Upper lobe of left lung (tissue), 6 donors: ENCODE measurements at regions not wholly inside any gene's neighbourhood (a gene's known extent, or its start where the extent isn't known, plus 50 kb on each side); places are given as distances from the start of the nearest gene placed in this dataset.
"Not testable (repeated sequence)": the region's sequence is repeated elsewhere in the genome, so short reads cannot be mapped to it uniquely, and the experiment has no call there.

Experiments used
- ATAC-seq, 2 donors: fragments of 200-7000 bp; cut with Tn5 transposase; one replicate each; pipeline ENCODE4 v1.9.1; 2022; ENCODE audit warnings: mild to moderate bottlenecking in 2 of 2, moderate library complexity in 2 of 2; ENCODE audit not compliant: low FRiP score in 2 of 2
- DNase-seq, 2 donors: peaks; one replicate each; pipeline ENCODE4 v3.0.0-alpha.2; 2019 to 2020
- H3K27ac ChIP-seq, 4 donors: fragments of 200-600 bp; sonication (generic); one replicate each; pipeline ENCODE4 v1.5.1; 2016 to 2019
- H3K27me3 ChIP-seq, 4 donors: fragments of 200-600 bp; sonication (generic); one replicate each; pipeline ENCODE4 v1.5.1; 2017 to 2019
- H3K36me3 ChIP-seq, 4 donors: fragments of 200-600 bp; sonication (generic); one replicate each; pipeline ENCODE4 v1.5.1; 2016 to 2019
- H3K4me1 ChIP-seq, 4 donors: fragments of 200-600 bp; sonication (generic); one replicate each; pipeline ENCODE4 v1.5.1; 2018 to 2019
- H3K4me3 ChIP-seq, 4 donors: fragments of 200-600 bp; sonication (generic); one replicate each; pipeline ENCODE4 v1.5.1; 2017 to 2019; ENCODE audit warnings: mild to moderate bottlenecking in 2 of 4, moderate library complexity in 1 of 4
- H3K9me3 ChIP-seq, 4 donors: fragments of 200-600 bp; sonication (generic); one replicate each; pipeline ENCODE4 v1.5.1; 2018 to 2019
- EP300 ChIP-seq, 4 donors: sonication (generic); formaldehyde crosslinking; IDR thresholded peaks; one replicate each; pipeline ENCODE4 v1.5.1; 2017; ENCODE audit warnings: antibody characterized with exemption in 4 of 4, control low read depth in 2 of 4
- POLR2A ChIP-seq, 4 donors: fragments of 450-650 bp; IDR thresholded peaks; one replicate each; pipeline ENCODE4 v1.5.1; 2016 to 2017; ENCODE audit warnings: antibody characterized with exemption in 4 of 4, mild to moderate bottlenecking in 2 of 4
- POLR2AphosphoS5 ChIP-seq, 2 donors: sonication (generic); formaldehyde crosslinking; IDR thresholded peaks; one replicate each; pipeline ENCODE4 v1.5.1; 2017; ENCODE audit warnings: antibody characterized with exemption in 2 of 2
- WGBS, 2 donors: methylation state at CpG; one replicate each; pipeline ENCODE4 v1.1.5; 2017 to 2018; 5-methylcytosine and 5-hydroxymethylcytosine counted together
- TF ChIP-seq, protein P1 (sequence below), 6 experiments: fragments of 450-650 bp in 4 of 6; fragments of 200-600 bp in 2 of 6; sonication (generic) in 2 of 6; IDR thresholded peaks; one replicate each; pipeline ENCODE4 v1.5.1; 2016 to 2019; ENCODE audit warnings: antibody characterized with exemption in 6 of 6
- donor health status: DM: no; HTN: no; CAD: no; lungs with moderate emphysema.
- donor health status: DM: no; HTN: yes; CAD: no; lungs with severe emphysema.

DNA sequence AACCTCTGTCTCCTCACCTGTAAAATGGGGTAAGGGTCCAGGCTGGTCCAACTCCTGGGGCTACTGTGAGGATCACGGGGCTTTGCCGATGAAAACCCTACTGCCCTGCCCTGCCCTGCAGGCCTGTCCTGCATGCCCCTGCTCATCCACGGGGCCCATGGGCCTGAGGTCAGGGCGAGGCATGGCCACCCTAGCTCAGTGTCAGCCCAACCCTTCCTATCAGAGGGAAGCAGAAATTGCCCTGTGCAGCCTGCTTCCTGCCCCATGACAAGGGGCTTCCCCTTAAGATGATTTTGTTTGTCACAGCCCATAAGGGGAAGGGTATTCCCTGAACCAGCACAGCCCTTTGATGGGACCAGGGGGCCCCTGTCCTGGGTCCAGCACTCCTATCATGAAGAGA, 353.6 kb upstream of the ID2 start:
- TF ChIP-seq POLR2AphosphoS5 (IDR thresholded peaks at IDR 0.05) = no peak
- no peak overlapping the region for H3K4me3 ChIP-seq
- no peaks in the 10 kb centered on the region for H3K9me3 ChIP-seq
- 44% methylated on average over 4 of the region's 4 CpGs; no CpG with 5 or more reads in 1 of the 2 donors for WGBS, 2 donors
- no peaks in the 10 kb centered on the region for H3K36me3 ChIP-seq
- H3K4me1 ChIP-seq = peaks cover 0 to 16% (median 7%) of the 10 kb centered on the region in 4 donors
- peak in 1 of 2 donors; percentile 45 for DNase-seq
- no peaks in the 10 kb centered on the region for H3K27me3 ChIP-seq
- no peak overlapping the region for H3K27ac ChIP-seq
- peak; percentile 38 to 48 for ATAC-seq

DNA sequence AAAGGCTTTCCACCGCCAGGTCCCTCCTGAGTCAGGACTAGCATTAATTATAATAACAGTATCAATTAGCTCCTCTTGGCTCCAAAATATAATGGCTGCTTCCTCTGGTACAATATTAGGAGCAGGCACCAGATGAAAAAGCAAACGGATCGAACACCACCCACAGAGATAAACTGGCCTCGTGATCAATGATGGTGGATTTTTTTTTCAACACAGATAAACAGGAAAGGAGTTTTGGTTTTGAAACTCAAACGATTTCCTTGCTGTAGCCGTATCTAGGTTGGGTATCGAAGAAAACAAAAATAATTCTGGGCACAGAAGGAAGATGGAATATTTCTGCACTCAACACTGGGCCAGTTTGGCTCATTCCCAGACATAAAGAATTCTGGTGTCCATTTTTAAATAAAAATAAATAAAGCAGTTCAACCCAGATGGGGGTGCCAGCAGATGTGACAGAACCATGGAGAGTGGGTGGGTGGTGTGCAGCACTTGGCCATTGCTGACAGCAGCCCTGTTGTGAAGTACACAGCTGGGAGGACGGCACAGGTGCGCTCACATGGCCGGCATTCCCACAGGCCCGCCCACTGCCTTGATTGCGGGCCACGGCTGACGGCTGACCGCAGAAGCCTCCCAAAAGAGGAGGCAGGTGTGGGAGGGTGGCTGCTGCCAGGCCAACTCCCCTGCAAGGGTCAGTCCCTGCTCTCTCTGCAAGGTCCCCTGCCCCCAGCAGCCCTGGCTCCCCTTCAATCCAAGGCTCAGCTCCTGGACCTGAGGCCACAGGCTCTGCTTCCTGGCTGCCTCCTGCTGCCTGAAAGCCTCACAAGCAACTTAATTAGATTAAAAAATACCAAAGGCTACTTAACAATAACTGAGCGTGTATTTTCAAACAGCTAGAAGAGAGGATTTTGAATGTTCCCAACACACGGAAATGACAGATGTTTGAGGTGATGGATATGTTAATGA, 351.9 kb upstream of the ID2 start:
- Histone ChIP-seq H3K9me3 (no peaks in the 10 kb centered on the region), H3K27me3 (no peaks in the 10 kb centered on the region), H3K27ac (no peak overlapping the region), H3K4me3 (no peak overlapping the region), H3K36me3 (no peaks in the 10 kb centered on the region), H3K4me1 (peaks cover 0 to 16% (median 7%) of the 10 kb centered on the region in 4 donors)
- peak in 1 of 2 donors; percentile 64 for DNase-seq
- no peak for ATAC-seq
- TF ChIP-seq EP300 (IDR thresholded peaks at IDR 0.05) = no peak
- TF ChIP-seq, protein P1, sequence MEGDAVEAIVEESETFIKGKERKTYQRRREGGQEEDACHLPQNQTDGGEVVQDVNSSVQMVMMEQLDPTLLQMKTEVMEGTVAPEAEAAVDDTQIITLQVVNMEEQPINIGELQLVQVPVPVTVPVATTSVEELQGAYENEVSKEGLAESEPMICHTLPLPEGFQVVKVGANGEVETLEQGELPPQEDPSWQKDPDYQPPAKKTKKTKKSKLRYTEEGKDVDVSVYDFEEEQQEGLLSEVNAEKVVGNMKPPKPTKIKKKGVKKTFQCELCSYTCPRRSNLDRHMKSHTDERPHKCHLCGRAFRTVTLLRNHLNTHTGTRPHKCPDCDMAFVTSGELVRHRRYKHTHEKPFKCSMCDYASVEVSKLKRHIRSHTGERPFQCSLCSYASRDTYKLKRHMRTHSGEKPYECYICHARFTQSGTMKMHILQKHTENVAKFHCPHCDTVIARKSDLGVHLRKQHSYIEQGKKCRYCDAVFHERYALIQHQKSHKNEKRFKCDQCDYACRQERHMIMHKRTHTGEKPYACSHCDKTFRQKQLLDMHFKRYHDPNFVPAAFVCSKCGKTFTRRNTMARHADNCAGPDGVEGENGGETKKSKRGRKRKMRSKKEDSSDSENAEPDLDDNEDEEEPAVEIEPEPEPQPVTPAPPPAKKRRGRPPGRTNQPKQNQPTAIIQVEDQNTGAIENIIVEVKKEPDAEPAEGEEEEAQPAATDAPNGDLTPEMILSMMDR (IDR thresholded peaks at IDR 0.05) = no peak
- no peak for TF ChIP-seq POLR2AphosphoS5 (IDR thresholded peaks at IDR 0.05)
- 65 to 70% methylated on average over 16 to 17 of the region's 17 CpGs for WGBS, 2 donors

DNA sequence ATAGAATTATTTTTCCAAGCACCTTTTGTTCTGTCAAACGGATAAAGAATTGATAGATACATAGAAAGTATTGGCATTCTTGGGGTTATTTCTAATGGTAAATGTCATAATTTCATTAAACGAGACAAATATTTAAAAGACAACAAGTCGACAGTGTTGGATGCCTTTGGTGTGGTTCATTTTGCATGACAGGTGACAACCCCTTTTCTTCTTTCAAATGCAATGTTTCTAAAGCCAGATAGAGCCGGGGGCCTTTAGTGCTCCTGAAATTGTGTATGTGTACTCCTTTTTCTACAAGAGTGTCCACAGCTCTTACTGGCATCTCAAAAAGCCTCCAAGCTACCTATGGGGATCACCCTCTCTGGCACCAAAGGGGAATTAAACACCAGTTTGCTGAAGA, 350.8 kb upstream of the ID2 start:
- Histone ChIP-seq H3K9me3 (no peaks in the 10 kb centered on the region), H3K36me3 (no peaks in the 10 kb centered on the region), H3K27ac (no peak overlapping the region), H3K4me1 (peaks cover 0 to 16% (median 7%) of the 10 kb centered on the region in 4 donors), H3K4me3 (no peak overlapping the region), H3K27me3 (no peaks in the 10 kb centered on the region)
- no peak for TF ChIP-seq POLR2AphosphoS5 (IDR thresholded peaks at IDR 0.05)
- TF ChIP-seq, protein P1 (IDR thresholded peaks at IDR 0.05) = no peak
- TF ChIP-seq EP300 (IDR thresholded peaks at IDR 0.05) = no peak
- TF ChIP-seq POLR2A (IDR thresholded peaks at IDR 0.05) = no peak
- DNase-seq (no peak), ATAC-seq (no peak)
- 74 to 95% methylated on average over 4 of the region's 4 CpGs for WGBS, 2 donors

DNA sequence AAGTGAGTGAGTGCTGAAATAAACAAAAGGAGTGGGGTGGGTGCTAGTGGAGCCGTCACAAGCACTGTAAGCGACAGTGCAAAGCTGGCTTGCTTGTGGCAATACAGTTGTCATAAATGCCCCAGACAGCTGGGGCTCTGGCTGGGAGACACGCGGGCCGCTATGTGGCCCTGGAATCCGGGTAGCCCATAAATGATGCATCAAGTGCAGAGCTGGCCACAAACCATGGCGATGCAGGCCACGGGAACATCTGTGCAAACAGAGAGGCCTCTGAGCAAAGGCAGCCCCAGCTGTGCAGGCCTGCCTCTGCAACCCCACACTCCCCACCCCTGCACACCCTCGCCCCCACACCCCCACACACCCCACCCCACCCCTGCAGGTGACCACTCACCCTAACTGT, 349.2 kb upstream of the ID2 start:
- no peak for ATAC-seq
- TF ChIP-seq, protein P1 (IDR thresholded peaks at IDR 0.05) = no peak
- TF ChIP-seq EP300 (IDR thresholded peaks at IDR 0.05) (no peak), POLR2AphosphoS5 (IDR thresholded peaks at IDR 0.05) (no peak)
- Histone ChIP-seq H3K27ac (no peak overlapping the region), H3K4me1 (peaks cover 0 to 16% (median 7%) of the 10 kb centered on the region in 4 donors), H3K27me3 (no peaks in the 10 kb centered on the region), H3K36me3 (no peaks in the 10 kb centered on the region), H3K4me3 (no peak overlapping the region), H3K9me3 (no peaks in the 10 kb centered on the region)
- no peak for DNase-seq
- 82 to 87% methylated on average over 8 to 9 of the region's 9 CpGs for WGBS, 2 donors

DNA sequence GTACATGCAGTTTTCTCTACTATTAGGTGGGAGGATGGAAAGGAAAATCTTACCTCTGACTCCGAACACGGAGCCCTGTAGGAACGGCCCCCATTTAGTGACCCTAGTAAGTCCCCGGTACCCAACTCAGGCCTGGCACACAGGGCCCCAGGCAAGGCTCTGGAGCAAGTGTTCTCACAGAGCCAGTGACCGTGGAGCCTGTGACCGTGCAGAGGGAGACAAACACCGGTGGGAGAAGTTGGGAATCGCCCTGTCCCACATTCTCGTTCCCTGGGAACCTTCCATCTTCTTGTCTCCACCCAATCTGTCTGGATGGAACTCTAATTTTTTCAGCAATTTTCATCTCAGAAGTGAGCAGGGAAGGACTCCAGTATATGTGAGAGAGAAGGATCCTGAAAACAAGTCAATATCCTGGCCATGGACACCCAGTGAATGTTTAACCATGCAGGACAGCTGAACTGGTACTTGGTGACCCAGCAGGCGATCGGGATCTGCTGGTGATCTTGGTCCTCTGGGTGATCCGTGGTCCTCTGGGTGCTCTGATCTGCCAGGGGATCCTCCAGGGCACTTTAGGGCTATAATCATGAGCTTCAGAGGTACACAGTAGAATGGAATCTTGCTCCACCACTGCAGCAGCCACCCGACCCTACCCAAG, 348.6 kb upstream of the ID2 start:
- no peak for ATAC-seq
- 92 to 93% methylated on average over 11 to 13 of the region's 13 CpGs for WGBS, 2 donors
- H3K36me3 ChIP-seq = no peaks in the 10 kb centered on the region
- DNase-seq = no peak
- H3K27me3 ChIP-seq = no peaks in the 10 kb centered on the region
- TF ChIP-seq, protein P1 (IDR thresholded peaks at IDR 0.05) = no peak
- TF ChIP-seq POLR2A (IDR thresholded peaks at IDR 0.05) (no peak), EP300 (IDR thresholded peaks at IDR 0.05) (no peak), POLR2AphosphoS5 (IDR thresholded peaks at IDR 0.05) (no peak)
- H3K27ac ChIP-seq = no peak overlapping the region
- no peaks in the 10 kb centered on the region for H3K9me3 ChIP-seq
- H3K4me3 ChIP-seq = no peak overlapping the region
- H3K4me1 ChIP-seq = peaks cover 0 to 12% (median 6%) of the 10 kb centered on the region in 4 donors

DNA sequence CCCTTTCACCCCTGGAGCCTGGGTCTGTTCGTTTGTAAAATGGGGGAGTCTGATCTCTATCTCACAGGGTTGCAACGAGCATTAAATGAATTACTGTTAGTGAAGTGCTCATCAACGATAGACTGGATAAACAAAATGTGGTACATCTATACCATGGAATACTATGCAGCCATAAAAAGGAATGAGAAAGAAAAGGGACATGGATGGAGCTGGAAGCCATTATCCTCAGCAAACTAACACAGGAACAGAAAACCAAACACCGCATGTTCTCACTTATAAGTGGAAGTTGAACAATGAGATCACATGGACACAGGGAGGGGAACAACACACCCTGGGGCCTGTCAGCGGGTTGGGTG, 348.0 kb upstream of the ID2 start:
- H3K36me3 ChIP-seq, DNase-seq, H3K9me3 ChIP-seq, H3K27ac ChIP-seq, H3K27me3 ChIP-seq, H3K4me3 ChIP-seq, H3K4me1 ChIP-seq, ATAC-seq: not testable (repeated sequence)
- 82 to 91% methylated on average over 5 of the region's 5 CpGs for WGBS, 2 donors
